ENCODE measurements at regions not wholly inside any gene's neighbourhood (a gene's known extent, or its start where the extent isn't known, plus 50 kb on each side); places are given as distances from the start of the nearest gene placed in this dataset.

- TF ChIP-seq MYNN (CRISPR knock-in tag; IDR thresholded peaks at IDR 0.05; ENCODE audit: low read depth), result no peak
These were observed 59.1 kb upstream of the GALNT13 start (continued) for GRCh38 chr2:153812632-153813031.

- Histone ChIP-seq H3K4me2 (ENCODE audit: low read depth, low read length) (no peak overlapping the region), H3K79me2 (ENCODE audit: insufficient read depth, low read length) (no peaks in the 10 kb centered on the region), H3K4me3 (replicated peaks in 1 of 3; ENCODE audit: insufficient read depth in 1 of 3, low read depth in 2 of 3, low read length in 3 of 3) (no peak overlapping the region), H3K27me3 (ENCODE audit: control insufficient read depth in 1 of 2, insufficient read depth in 2 of 2, low read length in 2 of 2) (no peaks in the 10 kb centered on the region), H3K9ac (ENCODE audit: insufficient read depth, low read depth, low read length) (no peak overlapping the region), H4K20me1 (ENCODE audit: insufficient read depth, low read length) (no peaks in the 10 kb centered on the region), H3K4me1 (ENCODE audit: insufficient read depth, low read length) (no peaks in the 10 kb centered on the region), H3K36me3 (replicated peaks in 1 of 2; ENCODE audit: control insufficient read depth in 1 of 2, insufficient read depth in 2 of 2, low read length in 2 of 2) (no peaks in the 10 kb centered on the region), H3K9me3 (ENCODE audit: low read length) (no peaks in the 10 kb centered on the region), H3K27ac (ENCODE audit: extremely low read length, insufficient read depth, low read length) (no peak overlapping the region), H2AFZ (ENCODE audit: low read length) (no peak overlapping the region)
- in situ Hi-C loops (cut with HindIII; ENCODE audit: extremely low pct_ligation_motif_present, low pct_unique_long_range_greater_than_20kb) (no loop called here), intact Hi-C loops (cut with micrococcal nuclease; ENCODE audit: unreplicated experiment) (no loop called here)
- BruUV-seq (replicated peaks), result no TSS peak
- TF ChIP-seq SP4 (CRISPR knock-in tag; IDR thresholded peaks at IDR 0.05) (no peak), YY1 (IDR thresholded peaks at IDR 0.05; ENCODE audit: insufficient read depth, insufficient replicate concordance, low read depth, low read length) (no peak), GATAD1 (CRISPR knock-in tag; IDR thresholded peaks at IDR 0.05) (no peak), ZNF562 (CRISPR knock-in tag; IDR thresholded peaks at IDR 0.05; ENCODE audit: borderline replicate concordance) (no peak), KLF16 (CRISPR knock-in tag; IDR thresholded peaks at IDR 0.05) (no peak), TOE1 (CRISPR knock-in tag; IDR thresholded peaks at IDR 0.05) (no peak), RCOR2 (CRISPR knock-in tag; IDR thresholded peaks at IDR 0.05) (no peak), SRY (CRISPR knock-in tag; IDR thresholded peaks at IDR 0.05) (no peak), E2F5 (CRISPR knock-in tag; conservative IDR thresholded peaks at IDR 0.05) (no peak), GATAD2A (CRISPR knock-in tag; IDR thresholded peaks at IDR 0.05) (no peak), ATAD3A (CRISPR knock-in tag; IDR thresholded peaks at IDR 0.05) (no peak)
- no peak for ATAC-seq
- CTCF ChIA-PET (ENCODE audit: low intra/inter-chr PET ratio, low total read pairs), result no interaction called here
- DNase-seq (ENCODE audit: low spot score), result no peak
- POLR2A ChIA-PET, result no interaction called here
- 40% methylated on average over 4 of the region's 6 CpGs for WGBS (ENCODE audit: low lambda C conversion rate)
- no peak for FAIRE-seq
These were observed 53.5 kb upstream of the GALNT13 start for GRCh38 chr2:153818242-153818641.
